Smooth muscle cell (in vitro differentiated cells): ENCODE measurements at regions not wholly inside any gene's neighbourhood (a gene's known extent, or its start where the extent isn't known, plus 50 kb on each side); places are given as distances from the start of the nearest gene placed in this dataset.

Experiments used
- DNase-seq: peaks from one replicate; lab custom pipeline; 2025; ENCODE audit not compliant: unreplicated experiment; lab: John Stamatoyannopoulos, UW
- H2AFZ ChIP-seq: fragments of 200-600 bp; sonication (generic); 2 replicates; pipeline ENCODE4 v1.6.0; 2016; ENCODE audit warnings: antibody characterized with exemption, low read depth, mild to moderate bottlenecking
- H3F3A ChIP-seq: fragments of 200-600 bp; sonication (generic); 2 replicates; pipeline ENCODE4 v1.6.0; 2017; ENCODE audit warnings: antibody characterized with exemption, low read depth
- H3K27ac ChIP-seq: fragments of 200-600 bp; sonication (generic); 2 replicates; pipeline ENCODE4 v1.5.1; 2016; ENCODE audit warnings: low read depth, mild to moderate bottlenecking
- H3K27me3 ChIP-seq: fragments of 200-600 bp; sonication (generic); 2 replicates; pipeline ENCODE4 v1.6.1; 2016; ENCODE audit warnings: low read depth, mild to moderate bottlenecking
- H3K36me3 ChIP-seq: fragments of 200-600 bp; sonication (generic); 2 replicates; pipeline ENCODE4 v1.5.1; 2016; ENCODE audit warnings: low read depth
- H3K4me1 ChIP-seq: fragments of 200-600 bp; sonication (generic); 2 replicates; pipeline ENCODE4 v1.5.1; 2016; ENCODE audit warnings: low read depth
- H3K4me2 ChIP-seq: fragments of 200-600 bp; sonication (generic); 2 replicates; pipeline ENCODE4 v1.6.0; 2016; ENCODE audit warnings: mild to moderate bottlenecking
- H3K4me3 ChIP-seq: fragments of 200-600 bp; sonication (generic); 2 replicates; pipeline ENCODE4 v1.5.1; 2016; ENCODE audit warnings: mild to moderate bottlenecking
- H3K79me2 ChIP-seq: fragments of 200-600 bp; sonication (generic); 2 replicates; pipeline ENCODE4 v1.6.0; 2016; ENCODE audit warnings: low read depth, mild to moderate bottlenecking
- H3K9ac ChIP-seq: fragments of 200-600 bp; sonication (generic); 2 replicates; pipeline ENCODE4 v1.6.0; 2016; ENCODE audit warnings: low read depth
- H3K9me3 ChIP-seq: fragments of 200-600 bp; sonication (generic); replicated peaks from 2 replicates; pipeline ENCODE4 v1.5.1; 2016; ENCODE audit warnings: low read depth
- H4K20me1 ChIP-seq: fragments of 200-600 bp; sonication (generic); 2 replicates; pipeline ENCODE4 v1.6.0; 2016; ENCODE audit warnings: low read depth
- CTCF ChIP-seq: fragments of 200-600 bp; sonication (generic); IDR thresholded peaks from 2 replicates; pipeline ENCODE4 v1.5.1; 2017; ENCODE audit warnings: borderline replicate concordance, mild to moderate bottlenecking, antibody characterized with exemption; ENCODE audit not compliant: insufficient read depth, poor library complexity, severe bottlenecking
- WGBS: methylation state at CpG from one replicate; pipeline ENCODE4 v1.1.7; 2016; ENCODE audit warnings: low lambda C conversion rate; 5-methylcytosine and 5-hydroxymethylcytosine counted together

DNA sequence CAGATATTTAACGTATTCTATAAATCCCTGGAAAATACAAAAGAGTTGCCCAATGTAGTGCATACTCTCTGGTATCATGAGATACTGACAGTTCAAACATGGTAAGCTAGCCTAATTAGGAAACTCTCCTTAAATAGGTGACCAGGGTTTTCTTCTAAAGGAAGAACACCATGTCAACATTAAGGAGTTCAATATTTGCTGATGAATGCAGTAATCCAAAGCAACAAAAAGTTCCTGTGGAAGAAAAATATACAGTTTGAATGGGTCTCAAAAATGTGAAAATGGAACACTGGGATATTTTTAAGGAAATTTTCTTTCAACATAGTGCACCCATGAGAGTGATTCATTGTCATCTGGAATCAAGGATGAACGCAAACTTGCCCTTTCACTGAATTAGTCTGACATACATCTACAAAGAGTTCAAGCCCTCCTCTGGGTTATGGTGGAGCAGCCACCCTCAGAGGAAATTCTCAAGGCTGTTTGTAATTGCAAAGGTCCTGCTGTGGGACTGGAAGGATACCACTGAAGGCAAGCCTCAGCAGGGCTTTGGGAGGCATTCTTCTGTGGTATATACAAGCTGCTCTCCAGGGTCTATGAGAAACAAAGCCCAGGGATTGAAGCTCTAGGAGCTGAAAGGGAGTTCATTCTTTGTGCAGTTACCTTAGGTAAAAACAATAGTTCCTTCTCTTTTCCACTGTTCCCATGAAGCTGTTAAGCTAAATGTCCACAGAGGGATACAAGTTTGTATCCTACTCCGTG is 700.3 kb downstream of the TUSC7 start:
- Histone ChIP-seq H3K9me3 (no peaks in the 10 kb centered on the region), H3K36me3 (no peaks in the 10 kb centered on the region), H3K79me2 (no peaks in the 10 kb centered on the region), H3K27ac (no peak overlapping the region), H3F3A (no peaks in the 10 kb centered on the region), H3K4me2 (no peak overlapping the region), H3K4me1 (peaks cover 5% of the 10 kb centered on the region), H3K4me3 (no peak overlapping the region), H3K27me3 (no peaks in the 10 kb centered on the region), H2AFZ (no peak overlapping the region), H4K20me1 (no peaks in the 10 kb centered on the region), H3K9ac (no peak overlapping the region)
- WGBS = 96% methylated on average over 3 of the region's 3 CpGs
- no peak for TF ChIP-seq CTCF
- no peak for DNase-seq

- H3K4me2 ChIP-seq = no peak overlapping the region
- no peak for DNase-seq
- no peaks in the 10 kb centered on the region for H3K27me3 ChIP-seq
- H2AFZ ChIP-seq = no peak overlapping the region
- H3K4me1 ChIP-seq = peaks cover 5% of the 10 kb centered on the region
- no peak for TF ChIP-seq CTCF
- no peaks in the 10 kb centered on the region for H4K20me1 ChIP-seq
- no peak overlapping the region for H3K9ac ChIP-seq
- H3K36me3 ChIP-seq = no peaks in the 10 kb centered on the region
- no peak overlapping the region for H3K4me3 ChIP-seq
- no peaks in the 10 kb centered on the region for H3K9me3 ChIP-seq
- no peaks in the 10 kb centered on the region for H3F3A ChIP-seq
- 69% methylated on average over 4 of the region's 4 CpGs for WGBS
- H3K79me2 ChIP-seq = no peaks in the 10 kb centered on the region
- no peak overlapping the region for H3K27ac ChIP-seq
These were observed 702.4 kb downstream of the TUSC7 start for GRCh38 chr3:117411971-117412370.

GRCh38 chr3:117417411-117417810 is 707.8 kb downstream of the TUSC7 start:
- 96% methylated on average over 1 of the region's 1 CpG for WGBS
- Histone ChIP-seq H3K9ac (no peak overlapping the region), H3K27ac (no peak overlapping the region), H3K79me2 (no peaks in the 10 kb centered on the region), H2AFZ (no peak overlapping the region), H3K4me2 (no peak overlapping the region), H4K20me1 (no peaks in the 10 kb centered on the region), H3K9me3 (no peaks in the 10 kb centered on the region), H3K4me1 (no peaks in the 10 kb centered on the region), H3K4me3 (no peak overlapping the region), H3F3A (no peaks in the 10 kb centered on the region), H3K36me3 (no peaks in the 10 kb centered on the region), H3K27me3 (no peaks in the 10 kb centered on the region)
- no peak for TF ChIP-seq CTCF
- no peak for DNase-seq

DNA sequence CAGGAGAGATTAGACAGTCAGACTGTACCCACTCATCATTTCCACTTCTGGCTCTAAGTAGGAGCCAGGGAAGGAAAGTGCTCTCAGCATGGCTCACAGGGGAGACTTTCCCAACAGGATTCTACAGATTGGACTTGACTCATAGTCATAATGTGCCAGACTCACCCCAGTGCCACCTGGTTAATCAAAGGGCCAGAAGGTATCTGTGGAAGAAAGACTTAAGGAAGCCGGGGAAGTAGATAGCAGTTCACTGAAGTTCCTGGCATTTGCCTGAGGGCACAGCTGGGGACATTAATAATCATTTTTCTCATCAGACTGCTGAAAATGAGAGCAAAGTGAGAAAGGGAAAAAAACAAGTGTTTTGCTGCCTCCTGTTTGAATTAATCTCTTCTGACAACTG is 717.5 kb downstream of the TUSC7 start:
- H3K36me3 ChIP-seq = no peaks in the 10 kb centered on the region
- no peak for DNase-seq
- H4K20me1 ChIP-seq = no peaks in the 10 kb centered on the region
- no peak overlapping the region for H3K9ac ChIP-seq
- H2AFZ ChIP-seq = no peak overlapping the region
- no peak overlapping the region for H3K4me2 ChIP-seq
- no peak for TF ChIP-seq CTCF
- no peaks in the 10 kb centered on the region for H3K27me3 ChIP-seq
- H3F3A ChIP-seq = no peaks in the 10 kb centered on the region
- no peaks in the 10 kb centered on the region for H3K9me3 ChIP-seq
- no peaks in the 10 kb centered on the region for H3K4me1 ChIP-seq
- no peaks in the 10 kb centered on the region for H3K79me2 ChIP-seq
- no peak overlapping the region for H3K27ac ChIP-seq
- H3K4me3 ChIP-seq = no peak overlapping the region
- 91% methylated on average over 1 of the region's 1 CpG for WGBS
